ENCODE measurements at regions not wholly inside any gene's neighbourhood (a gene's known extent, or its start where the extent isn't known, plus 50 kb on each side); places are given as distances from the start of the nearest gene placed in this dataset.

DNA sequence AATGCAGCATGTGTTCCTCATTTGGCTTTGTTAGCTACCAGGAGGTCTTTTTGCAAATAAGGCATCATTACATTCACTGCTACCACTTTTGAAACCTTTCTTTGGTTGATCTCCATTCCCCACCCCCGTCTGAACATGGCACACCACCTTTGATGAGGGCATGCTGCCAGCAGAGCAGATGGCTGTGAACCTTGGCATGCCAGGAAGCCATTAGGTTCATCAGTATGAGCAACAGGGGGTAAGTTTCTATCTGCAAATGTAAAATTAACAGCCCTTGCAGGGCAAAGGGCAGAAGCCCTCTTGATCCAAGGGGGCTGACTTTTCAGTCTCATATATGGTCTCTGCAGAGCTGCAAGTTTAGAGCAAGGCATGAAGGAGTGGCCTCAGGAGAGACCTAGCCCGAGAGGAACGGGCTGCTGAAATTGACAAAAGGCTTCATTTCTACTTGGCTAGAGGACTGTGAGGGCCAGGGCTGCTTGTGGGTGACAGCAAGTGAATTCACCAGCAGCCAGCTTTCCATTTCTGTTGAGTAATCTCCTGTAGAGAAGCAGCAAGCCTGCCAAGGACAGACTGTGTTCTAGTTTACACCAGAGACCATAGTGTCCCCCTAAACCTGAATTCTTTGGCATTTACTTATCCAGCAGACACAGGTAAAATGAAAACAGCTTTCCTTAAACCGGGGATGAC is 127.9 kb downstream of the ZNF326 start:
- DNase-seq = no peak

DNA sequence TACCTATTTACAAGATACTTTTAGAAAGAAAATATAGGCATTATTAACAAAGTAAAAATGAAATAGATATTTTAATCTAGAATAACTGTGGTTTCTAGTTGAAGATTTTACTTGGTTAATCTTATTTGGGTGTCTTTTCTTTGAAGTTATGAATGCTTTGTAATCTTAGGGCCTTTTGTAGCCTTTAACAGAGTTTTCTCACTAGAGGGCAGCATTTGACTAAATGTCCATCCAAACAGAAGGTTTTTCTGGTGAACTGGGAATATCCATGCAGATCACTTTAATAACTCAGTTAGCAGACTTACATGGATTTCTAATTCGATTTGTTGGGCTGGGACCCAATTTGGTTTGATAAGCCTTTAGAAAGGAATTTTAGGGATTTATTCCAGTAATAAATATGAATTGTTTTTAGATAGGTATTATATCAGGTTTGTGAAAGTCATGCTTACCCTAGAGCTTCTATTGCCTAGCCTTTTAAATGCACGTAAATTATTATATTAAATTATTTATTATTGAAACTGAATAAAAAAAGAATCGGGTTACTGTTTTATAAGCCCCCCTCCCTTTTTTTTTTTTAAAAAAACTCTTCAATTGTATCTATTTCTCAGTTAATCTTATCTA is 119.7 kb downstream of the ZNF326 start:
- DNase-seq = peak; percentile 48

GRCh38 chr1:90107990-90108389 is 113.1 kb downstream of the ZNF326 start:
- DNase-seq = no peak

GRCh38 chr1:90106311-90106710 is 111.4 kb downstream of the ZNF326 start:
- DNase-seq = no peak

- no peak for DNase-seq
Measured at GRCh38 chr1:90104941-90105538, 110.1 kb downstream of the ZNF326 start.

GRCh38 chr1:90100566-90100965 is 105.7 kb downstream of the ZNF326 start:
- no peak for DNase-seq

- no peak for DNase-seq
Measured at GRCh38 chr1:90092441-90092840, 97.5 kb downstream of the ZNF326 start.

All from HCEC 1CT (cell line).